ENCODE measurements at regions not wholly inside any gene's neighbourhood (a gene's known extent, or its start where the extent isn't known, plus 50 kb on each side); places are given as distances from the start of the nearest gene placed in this dataset.
"Not testable (repeated sequence)": the region's sequence is repeated elsewhere in the genome, so short reads cannot be mapped to it uniquely, and the experiment has no call there.

- no peak overlapping the region for H3K4me3 ChIP-seq (ENCODE audit: low read length)
- no peak for TF ChIP-seq CTCF (IDR thresholded peaks at IDR 0.05; ENCODE audit: insufficient read depth, low read depth, low read length, missing control alignments)
- DNase-seq (ENCODE audit: low read depth), result no peak
Measured at GRCh38 chr12:46629331-46630229, 196.2 kb downstream of the SLC38A4 start.

GRCh38 chr12:46628176-46628575, 197.6 kb downstream of the SLC38A4 start:
- DNase-seq (ENCODE audit: low read depth), result no peak
- no peak overlapping the region for H3K4me3 ChIP-seq (ENCODE audit: low read length)
- no peak for TF ChIP-seq CTCF (IDR thresholded peaks at IDR 0.05; ENCODE audit: insufficient read depth, low read depth, low read length, missing control alignments)

GRCh38 chr12:46627686-46628085, 198.1 kb downstream of the SLC38A4 start:
- H3K4me3 ChIP-seq (ENCODE audit: low read length), result no peak overlapping the region
- TF ChIP-seq CTCF (IDR thresholded peaks at IDR 0.05; ENCODE audit: insufficient read depth, low read depth, low read length, missing control alignments), result no peak
- DNase-seq (ENCODE audit: low read depth), result peak; percentile 30

GRCh38 chr12:46619474-46619873, 206.3 kb downstream of the SLC38A4 start:
- not testable (repeated sequence) for DNase-seq (ENCODE audit: low read depth); H3K4me3 ChIP-seq (ENCODE audit: low read length)

- not testable (repeated sequence) for H3K4me3 ChIP-seq (ENCODE audit: low read length); DNase-seq (ENCODE audit: low read depth)
Measured at GRCh38 chr12:46617737-46618136, 208.1 kb downstream of the SLC38A4 start.

GRCh38 chr12:46617167-46617566, 208.6 kb downstream of the SLC38A4 start:
- H3K4me3 ChIP-seq (ENCODE audit: low read length), result no peak overlapping the region
- TF ChIP-seq CTCF (IDR thresholded peaks at IDR 0.05; ENCODE audit: insufficient read depth, low read depth, low read length, missing control alignments), result no peak
- DNase-seq (ENCODE audit: low read depth), result peak; percentile 20

- no peak for TF ChIP-seq CTCF (IDR thresholded peaks at IDR 0.05; ENCODE audit: insufficient read depth, low read depth, low read length, missing control alignments)
- no peak for DNase-seq (ENCODE audit: low read depth)
- H3K4me3 ChIP-seq (ENCODE audit: low read length), result no peak overlapping the region
Measured at GRCh38 chr12:46610754-46611153, 215.0 kb downstream of the SLC38A4 start.

- H3K4me3 ChIP-seq (ENCODE audit: low read length), result no peak overlapping the region
- no peak for DNase-seq (ENCODE audit: low read depth)
- TF ChIP-seq CTCF (IDR thresholded peaks at IDR 0.05; ENCODE audit: insufficient read depth, low read depth, low read length, missing control alignments), result no peak
Measured at GRCh38 chr12:46609674-46610073, 216.1 kb downstream of the SLC38A4 start.

Data from epithelial cell of esophagus (primary cell).